Esophagus squamous epithelium (tissue), 5 donors: ENCODE measurements at regions not wholly inside any gene's neighbourhood (a gene's known extent, or its start where the extent isn't known, plus 50 kb on each side); places are given as distances from the start of the nearest gene placed in this dataset.
A peak's percentile ranks its signal among the peaks of the same experiment; 100 is the strongest.

Experiments used
- DNase-seq: peaks from one replicate; lab custom pipeline; 2025; lab: John Stamatoyannopoulos, UW
- H3K27ac ChIP-seq, 4 donors: fragments of 200-600 bp; sonication (generic); one replicate each; pipeline ENCODE4 v1.5.1; 2016 to 2019; ENCODE audit warnings: mild to moderate bottlenecking in 1 of 4
- H3K27me3 ChIP-seq, 4 donors: fragments of 200-600 bp; sonication (generic); 1 replicate in 3 of 4; 2 replicates in 1 of 4; pipeline versions ENCODE4 v1.5.1 to v1.6.0; 2017 to 2021; ENCODE audit warnings: antibody characterized with exemption in 1 of 4
- H3K36me3 ChIP-seq, 3 donors: fragments of 200-600 bp; sonication (generic); one replicate each; pipeline ENCODE4 v1.5.1; 2016 to 2019
- H3K4me1 ChIP-seq, 3 donors: fragments of 200-600 bp; sonication (generic); one replicate each; pipeline ENCODE4 v1.5.1; 2017 to 2019
- H3K4me3 ChIP-seq, 4 donors: fragments of 200-600 bp; sonication (generic); 1 replicate in 3 of 4; 2 replicates in 1 of 4; pipeline ENCODE4 v1.5.1; 2016 to 2019; ENCODE audit warnings: mild to moderate bottlenecking in 2 of 4, moderate library complexity in 1 of 4
- H3K9me3 ChIP-seq, 3 donors: fragments of 200-600 bp; sonication (generic); one replicate each; pipeline ENCODE4 v1.5.1; 2016 to 2019
- CTCF ChIP-seq, 6 experiments: fragments of 450-650 bp in 4 of 6; fragments of 200-600 bp in 2 of 6; sonication (generic) in 2 of 6; IDR thresholded peaks; one replicate each; pipeline ENCODE4 v1.5.1; 2016 to 2019; ENCODE audit warnings: antibody characterized with exemption in 6 of 6, mild to moderate bottlenecking in 4 of 6, moderate library complexity in 4 of 6
- POLR2A ChIP-seq, 4 donors: fragments of 450-650 bp; IDR thresholded peaks; one replicate each; pipeline ENCODE4 v1.6.1; 2017; ENCODE audit warnings: antibody characterized with exemption in 4 of 4, mild to moderate bottlenecking in 4 of 4, moderate library complexity in 3 of 4
- WGBS, 2 donors: methylation state at CpG; one replicate each; pipeline ENCODE4 v1.1.5; 2018; 5-methylcytosine and 5-hydroxymethylcytosine counted together
- intact Hi-C: fragments of 100-400 bp; cut with DNase I; formaldehyde crosslinking; loops from one replicate; pipeline ENCODE4 v1.15.0; 2022
- donor health status: DM: yes; HTN: yes; CAD: no.

- TF ChIP-seq POLR2A (IDR thresholded peaks at IDR 0.05) = no peak
- no peak for TF ChIP-seq CTCF (IDR thresholded peaks at IDR 0.05)
- no peak overlapping the region for H3K4me3 ChIP-seq
- no peaks in the 10 kb centered on the region for H3K27me3 ChIP-seq
- intact Hi-C loops = no loop called here
- peaks cover 0 to 17% (median 0%) of the 10 kb centered on the region in 3 donors for H3K4me1 ChIP-seq
- H3K9me3 ChIP-seq = no peaks in the 10 kb centered on the region
- no peaks in the 10 kb centered on the region for H3K36me3 ChIP-seq
- no peak for DNase-seq
- H3K27ac ChIP-seq = no peak overlapping the region
Observed at GRCh38 chr4:12645732-12646131, 838.4 kb downstream of the RAB28 start.

- DNase-seq = no peak
- Histone ChIP-seq H3K36me3 (no peaks in the 10 kb centered on the region), H3K9me3 (no peaks in the 10 kb centered on the region), H3K4me1 (peaks cover 0 to 17% (median 0%) of the 10 kb centered on the region in 3 donors), H3K27ac (no peak overlapping the region), H3K27me3 (no peaks in the 10 kb centered on the region), H3K4me3 (no peak overlapping the region)
- 23 to 53% methylated on average over 1 of the region's 1 CpG for WGBS, 2 donors
- intact Hi-C loops = no loop called here
- no peak for TF ChIP-seq CTCF (IDR thresholded peaks at IDR 0.05)
- no peak for TF ChIP-seq POLR2A (IDR thresholded peaks at IDR 0.05)
Observed at GRCh38 chr4:12644261-12644660, 839.9 kb downstream of the RAB28 start.

- intact Hi-C loops = no loop called here
- TF ChIP-seq CTCF (IDR thresholded peaks at IDR 0.05) = no peak
- no peak for TF ChIP-seq POLR2A (IDR thresholded peaks at IDR 0.05)
Observed at GRCh38 chr4:12636191-12636590, 847.9 kb downstream of the RAB28 start.

GRCh38 chr4:12635629-12636028, 848.5 kb downstream of the RAB28 start:
- intact Hi-C loops = no loop called here
- 67 to 68% methylated on average over 1 of the region's 1 CpG for WGBS, 2 donors
- no peak for TF ChIP-seq CTCF (IDR thresholded peaks at IDR 0.05)
- no peak for TF ChIP-seq POLR2A (IDR thresholded peaks at IDR 0.05)
- H3K36me3 ChIP-seq = no peaks in the 10 kb centered on the region
- no peak for DNase-seq
- no peaks in the 10 kb centered on the region for H3K4me1 ChIP-seq
- H3K27me3 ChIP-seq = peaks cover 0 to 5% (median 0%) of the 10 kb centered on the region in 4 donors
- H3K4me3 ChIP-seq = no peak overlapping the region
- H3K9me3 ChIP-seq = peaks cover 0 to 7% (median 5%) of the 10 kb centered on the region in 3 donors
- H3K27ac ChIP-seq = no peak overlapping the region

More at GRCh38 chr4:12636191-12636590, 847.9 kb downstream of the RAB28 start:
- H3K27ac ChIP-seq = no peak overlapping the region
- WGBS, 2 donors = 65 to 73% methylated on average over 5 of the region's 5 CpGs
- peaks cover 0 to 7% (median 5%) of the 10 kb centered on the region in 3 donors for H3K9me3 ChIP-seq
- no peaks in the 10 kb centered on the region for H3K36me3 ChIP-seq
- H3K4me3 ChIP-seq = no peak overlapping the region
- H3K27me3 ChIP-seq = peaks cover 0 to 5% (median 0%) of the 10 kb centered on the region in 4 donors
- no peaks in the 10 kb centered on the region for H3K4me1 ChIP-seq
- DNase-seq = no peak

GRCh38 chr4:12633053-12633651, 851.0 kb downstream of the RAB28 start:
- H3K4me1 ChIP-seq = no peaks in the 10 kb centered on the region
- no peak for DNase-seq
- H3K27me3 ChIP-seq = peaks cover 0 to 5% (median 0%) of the 10 kb centered on the region in 4 donors
- H3K4me3 ChIP-seq = no peak overlapping the region
- H3K9me3 ChIP-seq = peaks cover 0 to 7% (median 5%) of the 10 kb centered on the region in 3 donors
- peak; percentile 37 to 90 (median 82) for TF ChIP-seq CTCF (IDR thresholded peaks at IDR 0.05)
- no peak for TF ChIP-seq POLR2A (IDR thresholded peaks at IDR 0.05)
- intact Hi-C loops = no loop called here
- WGBS, 2 donors = 7 to 8% methylated on average over 15 of the region's 15 CpGs
- H3K27ac ChIP-seq = no peak overlapping the region
- H3K36me3 ChIP-seq = no peaks in the 10 kb centered on the region
